ENCODE measurements at regions not wholly inside any gene's neighbourhood (a gene's known extent, or its start where the extent isn't known, plus 50 kb on each side); places are given as distances from the start of the nearest gene placed in this dataset.

GRCh38 chr5:141745390-141745789 lies 63.4 kb upstream of the ARAP3 start:
- Histone ChIP-seq H3K36me3 (replicated peaks in 1 of 2; ENCODE audit: control extremely low read depth in 1 of 2, control insufficient read depth in 1 of 2, extremely low read depth in 1 of 2, insufficient read depth in 2 of 2, low read length in 1 of 2) (no peaks in the 10 kb centered on the region), H3K27ac (ENCODE audit: low read length in 2 of 2) (no peak overlapping the region), H3K9ac (ENCODE audit: low read length) (no peak overlapping the region), H3K4me3 (ENCODE audit: control extremely low read depth in 1 of 5, extremely low read depth in 1 of 5, insufficient read depth in 1 of 5, low read depth in 2 of 5, low read length in 4 of 5) (no peak overlapping the region), H3K4me1 (ENCODE audit: control insufficient read depth in 2 of 2, insufficient read depth in 2 of 2, low read length in 2 of 2) (peaks cover 20 to 21% of the 10 kb centered on the region in 2 donors), H2AFZ (ENCODE audit: insufficient read depth, low read depth, low read length, poor library complexity, severe bottlenecking) (no peak overlapping the region), H4K20me1 (ENCODE audit: control insufficient read depth, insufficient read depth, low read length, poor library complexity, severe bottlenecking) (no peaks in the 10 kb centered on the region), H3K79me2 (ENCODE audit: control insufficient read depth, insufficient read depth, low read length) (no peaks in the 10 kb centered on the region), H3K9me3 (ENCODE audit: control extremely low read depth in 1 of 3, control insufficient read depth in 2 of 3, insufficient read depth in 1 of 3, low read length in 2 of 3) (no peaks in the 10 kb centered on the region), H3K4me2 (replicated peaks; ENCODE audit: low read depth, low read length, poor library complexity, severe bottlenecking) (no peak overlapping the region), H3K27me3 (replicated peaks in 1 of 4; ENCODE audit: control extremely low read depth in 1 of 4, control insufficient read depth in 3 of 4, insufficient read depth in 4 of 4, low read length in 3 of 4) (peaks cover 0 to 40% (median 9%) of the 10 kb centered on the region in 4 experiments)
- intact Hi-C loops (cut with micrococcal nuclease), result no loop called here
- no peak for ATAC-seq (ENCODE audit: low read depth)
- H3K4me3 Mint-ChIP-seq, result no peak overlapping the region
- ChIA-PET POLR2A (no interaction called here), CTCF (no interaction called here)
- DNase-seq, result no peak
- H3K9me3 Mint-ChIP-seq (ENCODE audit: insufficient read depth), result no peaks in the 10 kb centered on the region
- TF ChIP-seq EZH2 (IDR thresholded peaks at IDR 0.05; ENCODE audit: borderline replicate concordance, insufficient read depth, low read depth, low read length, poor library complexity, severe bottlenecking) (no peak), CTCF (IDR thresholded peaks at IDR 0.05) (no peak)
- 100% methylated on average over 2 of the region's 3 CpGs for WGBS (ENCODE audit: insufficient coverage)
- H3K27ac Mint-ChIP-seq, result no peak overlapping the region
- peaks cover 51% of the 10 kb centered on the region for H3K27me3 Mint-ChIP-seq
- H3K4me1 Mint-ChIP-seq, result peaks cover 23% of the 10 kb centered on the region

- H3K9ac ChIP-seq (ENCODE audit: low read length), result no peak overlapping the region
- no peak overlapping the region for H3K4me3 ChIP-seq (ENCODE audit: control extremely low read depth in 1 of 5, extremely low read depth in 1 of 5, insufficient read depth in 1 of 5, low read depth in 2 of 5, low read length in 4 of 5)
- H3K9me3 ChIP-seq (ENCODE audit: control extremely low read depth in 1 of 3, control insufficient read depth in 2 of 3, insufficient read depth in 1 of 3, low read length in 2 of 3), result no peaks in the 10 kb centered on the region
- H3K27ac Mint-ChIP-seq, result no peak overlapping the region
- peaks cover 23% of the 10 kb centered on the region for H3K4me1 Mint-ChIP-seq
- CTCF ChIA-PET, result no interaction called here
- POLR2A ChIA-PET, result no interaction called here
- no peaks in the 10 kb centered on the region for H3K79me2 ChIP-seq (ENCODE audit: control insufficient read depth, insufficient read depth, low read length)
- H3K9me3 Mint-ChIP-seq (ENCODE audit: insufficient read depth), result no peaks in the 10 kb centered on the region
- intact Hi-C loops (cut with micrococcal nuclease), result no loop called here
- peaks cover 20 to 21% of the 10 kb centered on the region in 2 donors for H3K4me1 ChIP-seq (ENCODE audit: control insufficient read depth in 2 of 2, insufficient read depth in 2 of 2, low read length in 2 of 2)
- no peaks in the 10 kb centered on the region for H3K36me3 ChIP-seq (replicated peaks in 1 of 2; ENCODE audit: control extremely low read depth in 1 of 2, control insufficient read depth in 1 of 2, extremely low read depth in 1 of 2, insufficient read depth in 2 of 2, low read length in 1 of 2)
- no peak overlapping the region for H3K27ac ChIP-seq (ENCODE audit: low read length in 2 of 2)
- DNase-seq, result no peak
- H3K4me3 Mint-ChIP-seq, result no peak overlapping the region
- H3K27me3 ChIP-seq (replicated peaks in 1 of 4; ENCODE audit: control extremely low read depth in 1 of 4, control insufficient read depth in 3 of 4, insufficient read depth in 4 of 4, low read length in 3 of 4), result peaks cover 0 to 35% (median 7%) of the 10 kb centered on the region in 4 experiments
- H3K27me3 Mint-ChIP-seq, result peaks cover 46% of the 10 kb centered on the region
- no peak for TF ChIP-seq CTCF (IDR thresholded peaks at IDR 0.05)
- TF ChIP-seq EZH2 (IDR thresholded peaks at IDR 0.05; ENCODE audit: borderline replicate concordance, insufficient read depth, low read depth, low read length, poor library complexity, severe bottlenecking), result no peak
- no peak for ATAC-seq (ENCODE audit: low read depth)
- no peaks in the 10 kb centered on the region for H4K20me1 ChIP-seq (ENCODE audit: control insufficient read depth, insufficient read depth, low read length, poor library complexity, severe bottlenecking)
- no peak overlapping the region for H2AFZ ChIP-seq (ENCODE audit: insufficient read depth, low read depth, low read length, poor library complexity, severe bottlenecking)
- WGBS (ENCODE audit: insufficient coverage), result 50% methylated on average over 3 of the region's 4 CpGs
- no peak overlapping the region for H3K4me2 ChIP-seq (replicated peaks; ENCODE audit: low read depth, low read length, poor library complexity, severe bottlenecking)
Measured at GRCh38 chr5:141743866-141744272, 61.8 kb upstream of the ARAP3 start.

Measured in B cell (primary cell).